Liver (tissue), 8 donors: ENCODE measurements at regions not wholly inside any gene's neighbourhood (a gene's known extent, or its start where the extent isn't known, plus 50 kb on each side); places are given as distances from the start of the nearest gene placed in this dataset.

Experiments
- DNase-seq: peaks from one replicate; pipeline ENCODE4 v3.0.0-alpha.2; 2017; ENCODE audit warnings: low spot score
- H3K27ac ChIP-seq, 2 donors: one replicate each; pipeline ENCODE4 v1.7.0; 2013; ENCODE audit warnings: inconsistent platforms in 2 of 2, low read length in 2 of 2, control low read depth in 1 of 2, low read depth in 1 of 2, mild to moderate bottlenecking in 1 of 2
- H3K27me3 ChIP-seq, 4 donors: one replicate each; pipeline versions ENCODE4 v1.6.1 to v1.7.0; 2013; ENCODE audit warnings: low read length in 3 of 4, inconsistent platforms in 1 of 4, mild to moderate bottlenecking in 1 of 4, moderate library complexity in 1 of 4; ENCODE audit not compliant: control insufficient read depth in 4 of 4, insufficient read depth in 4 of 4
- H3K36me3 ChIP-seq, 4 donors: one replicate each; pipeline versions ENCODE4 v1.6.1 to v1.7.0; 2013; ENCODE audit warnings: low read length in 3 of 4, mild to moderate bottlenecking in 3 of 4, low read depth in 1 of 4, moderate library complexity in 1 of 4; ENCODE audit not compliant: control insufficient read depth in 4 of 4, insufficient read depth in 3 of 4
- H3K4me1 ChIP-seq, 4 donors: one replicate each; pipeline versions ENCODE4 v1.6.1 to v1.7.0; 2013; ENCODE audit warnings: low read length in 3 of 4, mild to moderate bottlenecking in 3 of 4, moderate library complexity in 1 of 4; ENCODE audit not compliant: control insufficient read depth in 4 of 4, insufficient read depth in 4 of 4
- H3K4me3 ChIP-seq, 3 donors: one replicate each; pipeline versions ENCODE4 v1.6.1 to v1.7.0; 2013; ENCODE audit warnings: low read length in 3 of 3, control low read depth in 1 of 3, low read depth in 1 of 3, mild to moderate bottlenecking in 1 of 3
- H3K9ac ChIP-seq, 2 donors: one replicate each; pipeline ENCODE4 v1.7.0; 2013; ENCODE audit warnings: low read length in 2 of 2, mild to moderate bottlenecking in 2 of 2, moderate library complexity in 2 of 2, control low read depth in 1 of 2, low read depth in 1 of 2
- H3K9me3 ChIP-seq, 4 donors: one replicate each; pipeline versions ENCODE4 v1.6.1 to v1.7.0; 2013; ENCODE audit warnings: low read length in 3 of 4; ENCODE audit not compliant: control insufficient read depth in 4 of 4
- EGR1 ChIP-seq, 2 donors: IDR thresholded peaks; 2 replicates each; pipeline ENCODE4 v1.6.1; 2016 to 2018; ENCODE audit warnings: antibody characterized with exemption in 2 of 2, low read depth in 2 of 2
- FOXA1 ChIP-seq: IDR thresholded peaks from 2 replicates; pipeline ENCODE4 v1.6.1; 2016; ENCODE audit warnings: antibody characterized with exemption
- FOXA2 ChIP-seq: IDR thresholded peaks from 2 replicates; pipeline ENCODE4 v1.6.1; 2016; ENCODE audit warnings: antibody characterized with exemption
- GABPA ChIP-seq, 2 donors: IDR thresholded peaks in 1 of 2; conservative IDR thresholded peaks in 1 of 2; 2 replicates each; pipeline ENCODE4 v1.6.1; 2016; ENCODE audit warnings: antibody characterized with exemption in 2 of 2, mild to moderate bottlenecking in 1 of 2, moderate library complexity in 1 of 2
- HNF4A ChIP-seq, 2 donors: conservative IDR thresholded peaks; 2 replicates each; pipeline ENCODE4 v1.6.1; 2016; ENCODE audit warnings: antibody characterized with exemption in 2 of 2, mild to moderate bottlenecking in 2 of 2
- HNF4G ChIP-seq: IDR thresholded peaks from 2 replicates; pipeline ENCODE4 v1.6.1; 2016; ENCODE audit warnings: antibody characterized with exemption
- JUND ChIP-seq, 2 donors: IDR thresholded peaks; 2 replicates each; pipeline ENCODE4 v1.6.1; 2016; ENCODE audit warnings: antibody characterized with exemption in 2 of 2
- NR2F2 ChIP-seq: IDR thresholded peaks from 2 replicates; pipeline ENCODE4 v1.6.1; 2016; ENCODE audit warnings: antibody characterized with exemption
- RAD21 ChIP-seq, 2 donors: IDR thresholded peaks; 2 replicates each; pipeline ENCODE4 v1.6.1; 2016; ENCODE audit warnings: antibody characterized with exemption in 2 of 2, mild to moderate bottlenecking in 2 of 2
- RXRA ChIP-seq, 2 donors: IDR thresholded peaks; 2 replicates each; pipeline ENCODE4 v1.6.1; 2017 to 2018; ENCODE audit warnings: antibody characterized with exemption in 2 of 2, mild to moderate bottlenecking in 1 of 2
- SP1 ChIP-seq: IDR thresholded peaks from 2 replicates; pipeline ENCODE4 v1.6.1; 2018; ENCODE audit warnings: antibody characterized with exemption, mild to moderate bottlenecking
- TAF1 ChIP-seq: conservative IDR thresholded peaks from 2 replicates; pipeline ENCODE4 v1.6.1; 2016; ENCODE audit warnings: antibody characterized with exemption, mild to moderate bottlenecking
- YY1 ChIP-seq: IDR thresholded peaks from 2 replicates; pipeline ENCODE4 v1.6.1; 2016; ENCODE audit warnings: antibody characterized with exemption, mild to moderate bottlenecking
- WGBS: extraction: QIAGEN DNeasy Blood & Tissue Kit; methylation state at CpG from one replicate; pipeline ENCODE4 v1.1.7; 2013; 5-methylcytosine and 5-hydroxymethylcytosine counted together
- TF ChIP-seq, protein P1 (sequence below): IDR thresholded peaks from 2 replicates; pipeline ENCODE4 v1.6.1; 2016; ENCODE audit warnings: antibody characterized with exemption
- TF ChIP-seq, protein P2 (sequence below): IDR thresholded peaks from 2 replicates; pipeline ENCODE4 v1.6.1; 2016; ENCODE audit warnings: antibody characterized with exemption
- TF ChIP-seq, protein P3 (sequence below): IDR thresholded peaks from 2 replicates; pipeline ENCODE4 v1.6.1; 2016; ENCODE audit warnings: antibody characterized with exemption, mild to moderate bottlenecking
- TF ChIP-seq, protein P4 (sequence below): fragments of 150-350 bp; IDR thresholded peaks from 2 replicates; pipeline ENCODE4 v1.5.1; 2017; ENCODE audit warnings: improper control_type of control experiment, low read depth, low read length; ENCODE audit not compliant: missing input control
- TF ChIP-seq, protein P5 (sequence below): IDR thresholded peaks from 2 replicates; pipeline ENCODE4 v1.6.1; 2016; ENCODE audit warnings: antibody characterized with exemption
- donor health status: healthy.
- donor health status: healthy.
- donor health status: healthy.
- donor health status: healthy.
- donor health status: healthy.

DNA sequence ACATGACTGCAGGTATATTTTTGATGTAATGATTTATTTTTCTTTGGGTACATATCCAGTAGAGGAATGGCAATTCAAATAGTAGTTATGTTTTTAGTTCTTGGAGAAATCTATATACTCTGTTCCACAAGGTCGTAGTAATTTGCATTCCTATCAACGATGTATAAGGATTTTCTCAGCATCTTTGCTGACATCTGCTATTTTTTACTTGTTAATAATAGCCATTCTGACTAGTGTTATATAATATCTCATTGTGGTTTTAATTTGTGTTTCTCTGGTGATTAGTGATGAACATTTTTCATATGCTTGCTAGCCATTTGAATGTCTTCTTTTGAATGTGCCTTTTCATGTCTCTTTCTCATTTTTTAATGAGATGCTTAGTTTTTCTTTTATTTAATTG lies 292.1 kb upstream of the RGS18 start:
- Histone ChIP-seq H3K9me3 (peaks cover 0 to 2% (median 0%) of the 10 kb centered on the region in 4 donors), H3K4me3 (no peak overlapping the region), H3K27me3 (no peaks in the 10 kb centered on the region), H3K36me3 (no peaks in the 10 kb centered on the region), H3K9ac (no peak overlapping the region), H3K27ac (no peak overlapping the region), H3K4me1 (no peaks in the 10 kb centered on the region)
- TF ChIP-seq TAF1 (no peak), YY1 (no peak)
- 81% methylated on average over 2 of the region's 2 CpGs for WGBS
- DNase-seq: no peak

DNA sequence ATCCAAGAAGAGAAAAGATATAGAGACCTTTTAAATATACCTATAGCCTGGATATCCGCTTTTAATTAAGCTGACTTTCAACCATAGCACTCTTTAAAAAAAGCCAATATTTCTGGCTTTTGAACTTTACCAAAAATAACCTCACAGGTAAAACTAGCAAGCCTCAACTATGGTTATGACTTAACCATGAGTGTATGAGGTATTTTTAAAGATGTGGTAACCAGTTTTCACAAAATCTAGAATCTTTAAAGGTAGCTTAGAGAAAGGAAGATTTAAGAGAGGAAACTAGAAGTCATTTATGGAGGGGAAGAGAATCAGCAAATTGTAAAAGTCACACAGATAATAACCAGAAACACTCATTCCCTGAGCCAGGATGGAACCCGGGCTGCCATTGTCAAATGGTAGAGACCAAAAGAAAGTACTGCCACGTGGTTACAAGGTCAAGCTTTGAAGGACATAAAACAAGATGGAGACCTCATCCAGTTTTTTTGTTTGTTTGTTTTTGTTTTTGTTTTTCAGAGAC lies 288.4 kb upstream of the RGS18 start:
- TF ChIP-seq, protein P1, sequence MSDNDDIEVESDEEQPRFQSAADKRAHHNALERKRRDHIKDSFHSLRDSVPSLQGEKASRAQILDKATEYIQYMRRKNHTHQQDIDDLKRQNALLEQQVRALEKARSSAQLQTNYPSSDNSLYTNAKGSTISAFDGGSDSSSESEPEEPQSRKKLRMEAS: no peak
- no peak for TF ChIP-seq FOXA2
- no peak for TF ChIP-seq NR2F2
- no peak for TF ChIP-seq EGR1 (IDR thresholded peaks at IDR 0.05; ENCODE audit: low read depth in 2 of 2)
- no peak for TF ChIP-seq YY1
- WGBS: 61% methylated on average over 3 of the region's 3 CpGs
- Histone ChIP-seq H3K4me1 (no peaks in the 10 kb centered on the region), H3K9ac (no peak overlapping the region), H3K4me3 (no peak overlapping the region), H3K9me3 (no peaks in the 10 kb centered on the region), H3K27ac (no peak overlapping the region), H3K27me3 (no peaks in the 10 kb centered on the region), H3K36me3 (no peaks in the 10 kb centered on the region)
- no peak for DNase-seq

DNA sequence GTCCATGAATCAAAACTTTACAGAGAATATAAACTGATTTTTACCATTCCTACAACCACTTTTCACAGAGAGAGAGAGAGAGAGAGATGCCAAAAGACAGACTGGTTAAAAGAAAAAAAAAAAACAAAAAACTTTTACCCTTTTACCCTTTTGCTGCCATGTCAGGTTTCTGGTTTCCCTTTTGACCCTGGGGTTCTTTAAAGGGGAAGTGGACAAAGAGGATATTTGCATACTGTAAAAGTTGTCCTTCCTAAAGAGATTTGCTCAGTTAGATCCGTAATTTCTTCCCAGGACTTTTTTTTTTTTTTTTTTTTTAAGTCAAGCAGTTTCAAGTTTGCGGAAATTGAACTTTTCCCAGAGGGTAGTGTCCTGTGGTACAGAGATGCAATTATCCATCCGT lies 287.8 kb upstream of the RGS18 start:
- no peak for TF ChIP-seq HNF4G
- TF ChIP-seq RXRA (IDR thresholded peaks at IDR 0.05): no peak
- TF ChIP-seq, protein P2, sequence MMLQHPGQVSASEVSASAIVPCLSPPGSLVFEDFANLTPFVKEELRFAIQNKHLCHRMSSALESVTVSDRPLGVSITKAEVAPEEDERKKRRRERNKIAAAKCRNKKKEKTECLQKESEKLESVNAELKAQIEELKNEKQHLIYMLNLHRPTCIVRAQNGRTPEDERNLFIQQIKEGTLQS: no peak
- TF ChIP-seq, protein P1: no peak
- no peak for TF ChIP-seq SP1
- no peak for TF ChIP-seq FOXA2
- TF ChIP-seq, protein P3, sequence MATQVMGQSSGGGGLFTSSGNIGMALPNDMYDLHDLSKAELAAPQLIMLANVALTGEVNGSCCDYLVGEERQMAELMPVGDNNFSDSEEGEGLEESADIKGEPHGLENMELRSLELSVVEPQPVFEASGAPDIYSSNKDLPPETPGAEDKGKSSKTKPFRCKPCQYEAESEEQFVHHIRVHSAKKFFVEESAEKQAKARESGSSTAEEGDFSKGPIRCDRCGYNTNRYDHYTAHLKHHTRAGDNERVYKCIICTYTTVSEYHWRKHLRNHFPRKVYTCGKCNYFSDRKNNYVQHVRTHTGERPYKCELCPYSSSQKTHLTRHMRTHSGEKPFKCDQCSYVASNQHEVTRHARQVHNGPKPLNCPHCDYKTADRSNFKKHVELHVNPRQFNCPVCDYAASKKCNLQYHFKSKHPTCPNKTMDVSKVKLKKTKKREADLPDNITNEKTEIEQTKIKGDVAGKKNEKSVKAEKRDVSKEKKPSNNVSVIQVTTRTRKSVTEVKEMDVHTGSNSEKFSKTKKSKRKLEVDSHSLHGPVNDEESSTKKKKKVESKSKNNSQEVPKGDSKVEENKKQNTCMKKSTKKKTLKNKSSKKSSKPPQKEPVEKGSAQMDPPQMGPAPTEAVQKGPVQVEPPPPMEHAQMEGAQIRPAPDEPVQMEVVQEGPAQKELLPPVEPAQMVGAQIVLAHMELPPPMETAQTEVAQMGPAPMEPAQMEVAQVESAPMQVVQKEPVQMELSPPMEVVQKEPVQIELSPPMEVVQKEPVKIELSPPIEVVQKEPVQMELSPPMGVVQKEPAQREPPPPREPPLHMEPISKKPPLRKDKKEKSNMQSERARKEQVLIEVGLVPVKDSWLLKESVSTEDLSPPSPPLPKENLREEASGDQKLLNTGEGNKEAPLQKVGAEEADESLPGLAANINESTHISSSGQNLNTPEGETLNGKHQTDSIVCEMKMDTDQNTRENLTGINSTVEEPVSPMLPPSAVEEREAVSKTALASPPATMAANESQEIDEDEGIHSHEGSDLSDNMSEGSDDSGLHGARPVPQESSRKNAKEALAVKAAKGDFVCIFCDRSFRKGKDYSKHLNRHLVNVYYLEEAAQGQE: no peak
- no peak for TF ChIP-seq RAD21 (IDR thresholded peaks at IDR 0.05)
- TF ChIP-seq GABPA (IDR thresholded peaks at IDR 0.05 in 1 of 2, conservative IDR thresholded peaks at IDR 0.05 in 1 of 2): no peak
- no peak for TF ChIP-seq TAF1
- TF ChIP-seq HNF4A (conservative IDR thresholded peaks at IDR 0.05): no peak
- TF ChIP-seq NR2F2: no peak
- no peak for TF ChIP-seq YY1
- TF ChIP-seq EGR1 (IDR thresholded peaks at IDR 0.05; ENCODE audit: low read depth in 2 of 2): no peak
- no peak for TF ChIP-seq JUND (IDR thresholded peaks at IDR 0.05)
- TF ChIP-seq, protein P4, sequence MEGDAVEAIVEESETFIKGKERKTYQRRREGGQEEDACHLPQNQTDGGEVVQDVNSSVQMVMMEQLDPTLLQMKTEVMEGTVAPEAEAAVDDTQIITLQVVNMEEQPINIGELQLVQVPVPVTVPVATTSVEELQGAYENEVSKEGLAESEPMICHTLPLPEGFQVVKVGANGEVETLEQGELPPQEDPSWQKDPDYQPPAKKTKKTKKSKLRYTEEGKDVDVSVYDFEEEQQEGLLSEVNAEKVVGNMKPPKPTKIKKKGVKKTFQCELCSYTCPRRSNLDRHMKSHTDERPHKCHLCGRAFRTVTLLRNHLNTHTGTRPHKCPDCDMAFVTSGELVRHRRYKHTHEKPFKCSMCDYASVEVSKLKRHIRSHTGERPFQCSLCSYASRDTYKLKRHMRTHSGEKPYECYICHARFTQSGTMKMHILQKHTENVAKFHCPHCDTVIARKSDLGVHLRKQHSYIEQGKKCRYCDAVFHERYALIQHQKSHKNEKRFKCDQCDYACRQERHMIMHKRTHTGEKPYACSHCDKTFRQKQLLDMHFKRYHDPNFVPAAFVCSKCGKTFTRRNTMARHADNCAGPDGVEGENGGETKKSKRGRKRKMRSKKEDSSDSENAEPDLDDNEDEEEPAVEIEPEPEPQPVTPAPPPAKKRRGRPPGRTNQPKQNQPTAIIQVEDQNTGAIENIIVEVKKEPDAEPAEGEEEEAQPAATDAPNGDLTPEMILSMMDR: no peak
- TF ChIP-seq FOXA1: no peak
- TF ChIP-seq, protein P5, sequence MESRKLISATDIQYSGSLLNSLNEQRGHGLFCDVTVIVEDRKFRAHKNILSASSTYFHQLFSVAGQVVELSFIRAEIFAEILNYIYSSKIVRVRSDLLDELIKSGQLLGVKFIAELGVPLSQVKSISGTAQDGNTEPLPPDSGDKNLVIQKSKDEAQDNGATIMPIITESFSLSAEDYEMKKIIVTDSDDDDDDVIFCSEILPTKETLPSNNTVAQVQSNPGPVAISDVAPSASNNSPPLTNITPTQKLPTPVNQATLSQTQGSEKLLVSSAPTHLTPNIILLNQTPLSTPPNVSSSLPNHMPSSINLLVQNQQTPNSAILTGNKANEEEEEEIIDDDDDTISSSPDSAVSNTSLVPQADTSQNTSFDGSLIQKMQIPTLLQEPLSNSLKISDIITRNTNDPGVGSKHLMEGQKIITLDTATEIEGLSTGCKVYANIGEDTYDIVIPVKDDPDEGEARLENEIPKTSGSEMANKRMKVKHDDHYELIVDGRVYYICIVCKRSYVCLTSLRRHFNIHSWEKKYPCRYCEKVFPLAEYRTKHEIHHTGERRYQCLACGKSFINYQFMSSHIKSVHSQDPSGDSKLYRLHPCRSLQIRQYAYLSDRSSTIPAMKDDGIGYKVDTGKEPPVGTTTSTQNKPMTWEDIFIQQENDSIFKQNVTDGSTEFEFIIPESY: no peak
- H3K9me3 ChIP-seq: no peaks in the 10 kb centered on the region

More for the DNA sequence above, 287.8 kb upstream of the RGS18 start:
- H3K9ac ChIP-seq: no peak overlapping the region
- no peak for DNase-seq
- no peaks in the 10 kb centered on the region for H3K36me3 ChIP-seq
- 63% methylated on average over 3 of the region's 3 CpGs for WGBS
- H3K4me1 ChIP-seq: no peaks in the 10 kb centered on the region
- no peaks in the 10 kb centered on the region for H3K27me3 ChIP-seq
- H3K27ac ChIP-seq: no peak overlapping the region
- no peak overlapping the region for H3K4me3 ChIP-seq
